SH-SY5Y (cell line): ENCODE measurements at regions not wholly inside any gene's neighbourhood (a gene's known extent, or its start where the extent isn't known, plus 50 kb on each side); places are given as distances from the start of the nearest gene placed in this dataset.

Source experiments
- GATA2 ChIP-seq: IDR thresholded peaks from 2 replicates; pipeline ENCODE4 v1.6.1; 2011; ENCODE audit warnings: mild to moderate bottlenecking, low read depth, low read length
- GATA3 ChIP-seq: IDR thresholded peaks from 2 replicates; pipeline ENCODE4 v1.6.1; 2011; ENCODE audit warnings: low read depth, mild to moderate bottlenecking, low read length, moderate library complexity

GRCh38 chr2:15832030-15832709, 108.2 kb upstream of the MYCN start:
- TF ChIP-seq GATA2 (no peak), GATA3 (no peak)
